CD4-positive, alpha-beta T cell treated with Interleukin-21 for 1 hour (primary cell): ENCODE measurements at regions not wholly inside any gene's neighbourhood (a gene's known extent, or its start where the extent isn't known, plus 50 kb on each side); places are given as distances from the start of the nearest gene placed in this dataset.

Source experiments
- DNase-seq: peaks from one replicate; pipeline ENCODE4 v3.0.0-alpha.2; 2020

DNA sequence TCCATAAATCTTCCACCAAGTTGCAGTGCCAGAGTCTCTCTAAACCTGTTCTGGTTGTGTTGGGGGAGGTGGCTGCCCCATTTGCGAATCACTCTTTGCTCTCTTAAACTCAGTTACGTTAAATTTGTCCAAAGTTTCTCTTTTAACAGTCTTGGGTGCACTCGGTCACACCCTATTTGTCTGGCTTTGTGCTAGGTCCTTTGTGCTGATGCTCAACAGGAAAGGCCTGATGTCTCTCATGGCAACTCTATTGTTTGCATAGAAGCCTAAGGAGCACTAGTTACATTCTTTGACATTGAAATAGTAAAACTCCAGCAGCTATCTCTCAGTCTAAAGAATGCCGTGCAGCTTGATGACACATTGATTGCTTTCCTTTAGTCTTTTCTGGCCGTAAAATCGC is 105.1 kb downstream of the TRMT11 start:
- DNase-seq, result no peak

DNA sequence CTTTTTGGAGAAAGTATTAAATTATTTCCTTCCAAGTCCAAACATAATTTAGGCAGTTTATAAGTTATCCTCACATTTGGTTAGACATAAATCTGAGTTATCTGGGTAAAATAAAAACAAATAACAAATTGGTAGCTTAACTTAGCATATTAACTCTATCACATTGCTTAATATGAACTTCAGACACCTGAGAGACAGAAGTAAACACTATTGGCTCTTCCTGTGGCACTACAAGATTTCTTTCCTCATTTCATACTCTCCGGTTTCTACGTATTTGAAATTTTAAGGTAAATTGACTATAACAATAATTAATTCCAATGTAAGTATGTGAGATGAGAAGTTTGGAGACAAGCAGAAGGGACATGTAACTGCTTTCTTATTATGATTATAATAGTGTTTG is 106.8 kb downstream of the TRMT11 start:
- DNase-seq, result no peak

- no peak for DNase-seq
Observed at GRCh38 chr6:126094411-126094810, 108.1 kb downstream of the TRMT11 start.

- DNase-seq, result no peak
Observed at GRCh38 chr6:126100386-126100785, 114.0 kb downstream of the TRMT11 start.

DNA sequence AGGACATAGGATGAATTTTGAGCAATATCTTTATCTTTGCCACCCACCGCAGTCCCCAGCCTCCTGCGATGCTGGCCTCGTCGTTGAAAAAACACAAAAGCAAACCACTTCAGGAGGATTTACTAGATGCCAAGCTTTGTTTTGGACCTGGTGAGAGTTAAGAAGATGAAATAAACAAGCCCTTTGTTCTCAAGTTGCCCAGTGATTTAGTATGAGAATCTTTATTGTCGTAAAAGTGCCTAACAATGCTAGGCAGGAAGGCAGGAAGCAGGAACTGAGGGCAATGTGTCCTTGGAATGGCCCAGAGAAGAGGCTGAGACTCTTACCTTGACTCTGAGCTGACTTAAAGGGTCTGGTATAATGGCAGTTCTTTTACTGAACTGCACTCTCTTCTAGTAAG is 116.0 kb downstream of the TRMT11 start:
- DNase-seq, result no peak

DNA sequence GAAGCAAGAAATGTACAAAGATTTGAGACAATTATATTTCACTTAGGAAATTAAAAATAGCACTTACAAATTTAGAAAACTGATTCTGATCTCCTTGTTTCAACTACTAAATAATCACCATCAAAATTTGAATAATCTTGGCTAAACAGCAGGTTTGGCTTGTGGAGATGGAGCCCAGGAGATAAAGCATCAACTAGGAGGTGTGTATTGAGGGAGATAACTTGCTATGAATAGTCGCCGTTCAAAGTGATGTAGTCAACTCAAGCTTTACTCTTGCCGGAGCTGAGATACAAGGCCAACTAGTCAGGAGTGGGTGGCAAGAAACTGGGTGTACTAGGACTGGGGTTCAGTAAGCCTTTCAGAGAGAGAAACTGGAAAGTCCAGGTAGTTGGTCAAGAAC is 117.7 kb downstream of the TRMT11 start:
- no peak for DNase-seq

GRCh38 chr6:126107475-126108166 is 121.3 kb downstream of the TRMT11 start:
- no peak for DNase-seq

- no peak for DNase-seq
Observed at GRCh38 chr6:126110512-126111270, 124.4 kb downstream of the TRMT11 start.

GRCh38 chr6:126111327-126111726 is 125.0 kb downstream of the TRMT11 start:
- DNase-seq, result no peak

DNA sequence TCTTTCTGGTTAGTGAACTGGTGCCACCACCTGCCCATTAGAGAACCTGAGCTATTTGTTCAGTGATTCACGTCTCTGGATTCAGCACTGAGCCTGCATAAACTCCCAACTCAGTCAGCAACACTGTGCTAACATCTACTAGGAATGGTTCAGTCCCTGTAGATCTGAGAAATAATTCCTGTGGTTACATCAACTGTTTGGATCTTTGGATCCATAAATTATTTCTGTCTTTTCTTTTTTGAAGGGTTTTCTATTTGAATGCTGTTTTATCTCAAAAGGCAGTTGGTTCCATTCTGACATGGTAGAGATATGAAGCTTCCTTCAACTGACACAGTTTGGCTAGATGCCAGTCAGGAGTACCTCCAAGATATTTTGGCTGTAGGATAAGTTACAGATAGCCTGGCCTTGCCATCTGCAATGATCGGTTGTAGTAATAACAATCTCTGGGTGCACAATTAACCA is 125.9 kb downstream of the TRMT11 start:
- DNase-seq, result no peak

DNA sequence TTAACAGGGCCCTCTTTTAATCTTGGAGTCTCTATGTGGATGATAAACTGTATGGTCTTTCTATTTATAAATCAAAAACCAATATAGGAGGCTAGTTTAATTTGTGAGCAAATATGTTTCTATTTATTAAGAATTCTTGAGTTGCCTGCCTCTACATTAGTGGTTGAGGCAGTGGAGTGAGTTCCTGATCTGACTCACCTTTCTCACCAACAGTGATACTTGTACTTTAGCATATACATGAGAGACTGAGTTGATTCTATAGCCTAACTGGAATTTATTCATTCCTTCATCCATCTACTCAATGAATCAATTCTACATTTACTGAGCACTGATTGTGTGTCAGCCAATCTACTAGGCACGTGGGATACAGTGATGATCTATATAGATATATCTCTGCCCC is 126.9 kb downstream of the TRMT11 start:
- no peak for DNase-seq

DNA sequence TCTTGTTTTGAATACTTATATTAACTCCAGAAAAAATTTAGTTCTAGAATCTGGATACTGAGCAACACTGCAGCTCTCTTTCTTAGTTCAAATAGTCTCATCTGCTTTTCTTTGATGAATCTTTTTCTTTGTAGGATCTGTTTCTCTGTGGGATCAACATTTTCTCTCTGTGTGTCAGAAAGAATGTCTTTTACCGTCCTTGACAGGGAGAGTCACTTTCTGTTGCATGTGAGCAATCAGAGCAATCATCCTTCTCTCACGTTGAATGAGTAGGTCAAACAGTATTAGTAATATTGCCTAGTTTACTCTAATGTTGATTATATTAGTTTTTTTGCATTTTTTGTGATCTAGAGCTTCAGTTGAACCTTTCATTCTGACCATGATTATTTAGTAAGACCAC is 130.9 kb downstream of the TRMT11 start:
- DNase-seq, result no peak

DNA sequence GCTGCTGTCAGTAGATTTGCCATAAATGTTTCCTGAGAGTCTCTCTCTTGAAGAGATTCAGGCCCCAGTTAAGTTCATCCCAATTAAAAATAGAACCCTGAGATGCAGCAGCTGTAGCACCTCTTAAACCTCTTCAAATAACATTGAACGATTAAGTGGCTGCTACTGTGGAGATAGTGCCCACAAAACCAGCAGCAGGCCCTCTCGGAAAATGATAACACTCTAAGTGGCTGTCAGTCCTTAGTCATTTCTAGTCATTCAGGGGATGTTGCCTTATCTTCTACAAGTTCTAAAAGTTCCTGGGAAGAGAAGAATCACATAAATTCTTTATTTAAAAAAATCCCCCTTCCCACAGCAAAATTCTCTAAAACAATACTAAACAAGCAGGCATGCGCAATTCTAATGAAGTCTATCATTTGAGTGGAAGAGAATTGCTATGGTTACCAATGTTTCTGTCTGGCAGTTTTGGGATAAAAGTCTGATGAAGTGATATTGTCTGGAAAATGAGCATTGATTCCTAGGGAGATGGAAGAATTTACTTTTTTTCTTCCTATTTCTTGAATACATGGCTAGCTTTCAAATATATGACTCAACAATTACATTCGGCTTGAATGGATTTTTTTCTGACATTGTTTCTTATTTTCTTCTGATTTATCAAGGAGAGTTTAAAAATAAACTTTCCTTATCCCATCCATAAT is 131.9 kb downstream of the TRMT11 start:
- no peak for DNase-seq

DNA sequence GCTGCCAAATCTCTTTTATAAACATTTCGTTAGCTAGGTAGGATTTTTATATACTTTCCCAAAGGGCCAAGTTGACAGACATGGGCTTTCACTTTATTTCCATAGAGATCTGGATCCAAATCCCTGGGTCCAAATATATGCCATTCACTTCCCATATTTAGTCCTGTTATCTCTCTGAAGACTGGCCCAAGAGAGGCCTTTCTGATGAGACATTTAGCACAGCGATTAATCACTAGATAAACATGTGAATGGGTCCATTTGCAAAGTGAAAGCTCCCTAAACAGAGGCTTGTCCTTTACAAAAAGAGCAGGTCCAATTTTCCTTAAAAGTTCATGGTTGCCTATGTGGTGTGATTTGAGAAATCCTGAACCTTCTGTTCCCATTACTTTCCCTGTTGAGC is 132.6 kb downstream of the TRMT11 start:
- no peak for DNase-seq

- DNase-seq, result no peak
Observed at GRCh38 chr6:126123226-126123625, 136.9 kb downstream of the TRMT11 start.

GRCh38 chr6:126127659-126128058 is 141.3 kb downstream of the TRMT11 start:
- no peak for DNase-seq

- DNase-seq, result no peak
Observed at GRCh38 chr6:126131246-126131645, 144.9 kb downstream of the TRMT11 start.

- DNase-seq, result no peak
Observed at GRCh38 chr6:126133984-126134383, 147.6 kb downstream of the TRMT11 start.

- no peak for DNase-seq
Observed at GRCh38 chr6:126134491-126134890, 148.2 kb downstream of the TRMT11 start.

DNA sequence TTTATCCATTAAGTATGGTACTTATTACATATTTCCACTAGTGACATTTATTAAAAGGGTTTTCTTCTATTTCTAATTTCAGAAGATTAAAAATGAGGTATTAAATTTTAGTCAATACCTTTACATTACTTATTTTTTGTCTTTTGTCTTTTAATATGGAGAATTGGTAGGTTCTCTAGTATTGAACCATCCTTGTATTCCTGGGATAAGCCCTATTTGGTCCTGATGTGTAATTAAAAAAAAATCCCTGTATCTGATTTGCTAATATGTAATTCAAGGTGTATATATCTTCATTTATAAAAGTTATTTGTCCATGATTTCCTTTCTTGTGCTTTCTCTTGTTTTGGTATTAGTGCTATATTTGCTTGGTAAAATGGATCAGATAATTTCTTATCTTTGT is 153.7 kb downstream of the TRMT11 start:
- DNase-seq, result no peak

DNA sequence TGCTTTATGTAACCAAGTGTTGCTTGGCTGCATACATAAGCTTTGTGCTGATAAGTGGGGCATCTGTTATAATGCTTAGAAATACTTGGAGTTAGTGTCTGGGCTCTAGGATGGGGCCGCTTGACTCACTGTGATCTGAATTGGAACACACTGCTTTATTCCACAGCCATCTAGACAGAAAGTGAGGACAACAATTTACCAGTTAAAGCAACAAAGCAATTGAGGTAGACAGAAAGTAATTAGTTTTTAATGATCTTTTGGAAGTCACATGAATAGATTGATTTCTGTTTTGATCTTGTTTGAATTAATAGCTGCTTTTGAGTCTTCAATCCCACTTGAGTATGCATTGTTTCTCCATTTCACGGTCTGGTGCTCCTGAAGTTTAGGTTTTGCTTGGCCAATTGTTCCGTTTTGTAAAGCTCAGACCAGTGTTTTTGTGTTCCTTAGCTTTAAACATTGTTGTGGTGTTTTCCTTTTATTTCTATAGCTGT is 157.5 kb downstream of the TRMT11 start:
- DNase-seq, result no peak

- no peak for DNase-seq
Observed at GRCh38 chr6:126145351-126145750, 159.0 kb downstream of the TRMT11 start.

DNA sequence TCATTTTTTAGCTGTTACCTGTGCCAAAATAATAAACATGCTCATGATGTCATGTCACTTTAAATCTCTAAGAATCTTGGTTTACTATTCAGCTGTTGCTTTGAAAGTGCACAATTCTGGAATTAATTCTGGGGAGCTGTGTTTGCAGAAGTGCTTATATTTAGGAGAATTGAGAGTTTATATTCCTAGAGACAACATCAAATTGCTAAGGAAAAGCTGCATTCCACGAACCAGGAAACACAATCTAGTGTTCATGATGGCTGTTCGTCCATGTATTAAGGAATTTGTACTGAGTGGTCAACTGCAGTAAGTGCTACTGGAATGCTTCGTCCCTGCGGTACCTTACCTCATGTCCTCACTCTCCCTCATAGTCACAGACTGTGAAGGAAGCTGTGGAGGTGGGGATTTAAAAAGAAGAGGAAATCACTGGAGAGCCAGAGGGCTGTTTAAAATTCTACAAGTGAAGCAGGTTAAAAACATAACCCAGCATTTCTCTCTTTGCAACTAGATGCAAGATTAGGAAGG is 161.0 kb downstream of the TRMT11 start:
- no peak for DNase-seq

DNA sequence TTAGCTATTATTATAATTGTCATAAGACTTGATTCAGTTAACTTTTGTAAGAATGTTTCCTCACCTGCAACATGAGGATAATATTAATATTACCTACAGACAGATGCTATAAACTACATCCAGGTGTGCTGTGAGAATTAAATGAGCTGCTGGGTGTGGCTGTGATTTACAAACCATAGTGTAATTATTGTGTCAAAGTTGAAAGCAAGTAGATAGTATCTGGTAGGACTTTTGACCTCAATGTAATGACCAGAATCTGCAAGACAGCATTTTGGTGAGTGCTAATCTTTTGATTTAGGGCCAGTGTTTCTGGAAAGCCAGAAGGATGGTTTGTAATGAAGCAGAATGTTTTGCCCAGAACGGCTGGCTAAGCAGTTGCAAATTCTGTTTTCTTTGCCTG is 162.5 kb downstream of the TRMT11 start:
- no peak for DNase-seq
